ENCODE measurements at regions not wholly inside any gene's neighbourhood (a gene's known extent, or its start where the extent isn't known, plus 50 kb on each side); places are given as distances from the start of the nearest gene placed in this dataset.

DNA sequence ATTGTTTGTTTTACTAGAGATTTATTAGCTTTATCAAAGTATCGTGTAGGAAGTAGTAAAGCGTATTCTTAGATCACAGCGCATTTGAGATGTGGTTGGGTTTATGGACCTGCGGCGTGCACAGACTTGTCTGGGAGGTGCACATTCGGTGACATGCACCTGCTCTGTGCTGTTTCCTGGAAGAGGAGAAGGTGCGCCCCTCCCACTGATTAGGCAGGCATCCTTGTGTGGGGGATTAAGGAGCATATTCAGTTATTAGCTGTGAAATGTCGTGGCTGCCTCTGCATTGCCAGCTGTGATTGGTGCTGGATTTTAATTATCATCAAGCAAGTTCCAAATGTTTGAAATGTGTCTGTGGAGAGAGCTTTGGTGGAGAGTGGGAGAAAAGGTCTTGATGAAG is 903.8 kb upstream of the RBFOX1 start:
- BruUV-seq (replicated peaks) = no TSS peak
- DNase-seq = no peak
- no peaks in the 10 kb centered on the region for H3K27me3 ChIP-seq (ENCODE audit: control insufficient read depth, insufficient read depth, low read length)
- no peak for ATAC-seq (ENCODE audit: low read depth)
- no peak overlapping the region for H4K91ac ChIP-seq (ENCODE audit: insufficient read depth, low read depth, low read length)
- H3K14ac ChIP-seq (replicated peaks; ENCODE audit: low read depth, low read length) = no peak overlapping the region
- intact Hi-C loops (cut with micrococcal nuclease) = no loop called here
- H2BK15ac ChIP-seq (ENCODE audit: low read depth, low read length) = no peak overlapping the region
- no peak overlapping the region for H3K23ac ChIP-seq (ENCODE audit: low read depth, low read length)
- WGBS, 2 experiments (ENCODE audit: extremely low coverage in 2 of 2, insufficient read length in 1 of 2) = no CpG with 5 or more reads among the region's 8 CpGs
- TF ChIP-seq RFX5 (IDR thresholded peaks at IDR 0.05; ENCODE audit: low read depth, low read length) (no peak), MAFK (IDR thresholded peaks at IDR 0.05; ENCODE audit: low read depth, low read length) (no peak), MAZ (IDR thresholded peaks at IDR 0.05; ENCODE audit: borderline replicate concordance, low read depth, low read length) (no peak), CEBPB (IDR thresholded peaks at IDR 0.05; ENCODE audit: low read depth, low read length) (no peak), POLR2A (IDR thresholded peaks at IDR 0.05; ENCODE audit: low read depth, low read length) (no peak), RAD21 (IDR thresholded peaks at IDR 0.05; ENCODE audit: low read length) (no peak), BHLHE40 (IDR thresholded peaks at IDR 0.05; ENCODE audit: low read depth, low read length) (no peak), SMC3 (IDR thresholded peaks at IDR 0.05; ENCODE audit: low read depth, low read length) (no peak), MXI1 (IDR thresholded peaks at IDR 0.05; ENCODE audit: borderline replicate concordance, low read depth, low read length) (no peak), RCOR1 (IDR thresholded peaks at IDR 0.05; ENCODE audit: insufficient replicate concordance, low read length) (no peak), CHD1 (IDR thresholded peaks at IDR 0.05; ENCODE audit: low read depth, low read length) (no peak)
- TF ChIP-seq, protein P1, sequence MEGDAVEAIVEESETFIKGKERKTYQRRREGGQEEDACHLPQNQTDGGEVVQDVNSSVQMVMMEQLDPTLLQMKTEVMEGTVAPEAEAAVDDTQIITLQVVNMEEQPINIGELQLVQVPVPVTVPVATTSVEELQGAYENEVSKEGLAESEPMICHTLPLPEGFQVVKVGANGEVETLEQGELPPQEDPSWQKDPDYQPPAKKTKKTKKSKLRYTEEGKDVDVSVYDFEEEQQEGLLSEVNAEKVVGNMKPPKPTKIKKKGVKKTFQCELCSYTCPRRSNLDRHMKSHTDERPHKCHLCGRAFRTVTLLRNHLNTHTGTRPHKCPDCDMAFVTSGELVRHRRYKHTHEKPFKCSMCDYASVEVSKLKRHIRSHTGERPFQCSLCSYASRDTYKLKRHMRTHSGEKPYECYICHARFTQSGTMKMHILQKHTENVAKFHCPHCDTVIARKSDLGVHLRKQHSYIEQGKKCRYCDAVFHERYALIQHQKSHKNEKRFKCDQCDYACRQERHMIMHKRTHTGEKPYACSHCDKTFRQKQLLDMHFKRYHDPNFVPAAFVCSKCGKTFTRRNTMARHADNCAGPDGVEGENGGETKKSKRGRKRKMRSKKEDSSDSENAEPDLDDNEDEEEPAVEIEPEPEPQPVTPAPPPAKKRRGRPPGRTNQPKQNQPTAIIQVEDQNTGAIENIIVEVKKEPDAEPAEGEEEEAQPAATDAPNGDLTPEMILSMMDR (conservative IDR thresholded peaks at IDR 0.05; ENCODE audit: low read depth, low read length) = no peak
- TF ChIP-seq, protein P2, sequence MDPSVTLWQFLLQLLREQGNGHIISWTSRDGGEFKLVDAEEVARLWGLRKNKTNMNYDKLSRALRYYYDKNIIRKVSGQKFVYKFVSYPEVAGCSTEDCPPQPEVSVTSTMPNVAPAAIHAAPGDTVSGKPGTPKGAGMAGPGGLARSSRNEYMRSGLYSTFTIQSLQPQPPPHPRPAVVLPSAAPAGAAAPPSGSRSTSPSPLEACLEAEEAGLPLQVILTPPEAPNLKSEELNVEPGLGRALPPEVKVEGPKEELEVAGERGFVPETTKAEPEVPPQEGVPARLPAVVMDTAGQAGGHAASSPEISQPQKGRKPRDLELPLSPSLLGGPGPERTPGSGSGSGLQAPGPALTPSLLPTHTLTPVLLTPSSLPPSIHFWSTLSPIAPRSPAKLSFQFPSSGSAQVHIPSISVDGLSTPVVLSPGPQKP (IDR thresholded peaks at IDR 0.05; ENCODE audit: borderline replicate concordance, low read depth, low read length) = no peak
- TF ChIP-seq, protein P3, sequence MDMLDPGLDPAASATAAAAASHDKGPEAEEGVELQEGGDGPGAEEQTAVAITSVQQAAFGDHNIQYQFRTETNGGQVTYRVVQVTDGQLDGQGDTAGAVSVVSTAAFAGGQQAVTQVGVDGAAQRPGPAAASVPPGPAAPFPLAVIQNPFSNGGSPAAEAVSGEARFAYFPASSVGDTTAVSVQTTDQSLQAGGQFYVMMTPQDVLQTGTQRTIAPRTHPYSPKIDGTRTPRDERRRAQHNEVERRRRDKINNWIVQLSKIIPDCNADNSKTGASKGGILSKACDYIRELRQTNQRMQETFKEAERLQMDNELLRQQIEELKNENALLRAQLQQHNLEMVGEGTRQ (IDR thresholded peaks at IDR 0.05; ENCODE audit: low read depth, low read length) = no peak
- no peak overlapping the region for H3K27ac ChIP-seq (ENCODE audit: insufficient read depth, low read length)
- H3K56ac ChIP-seq (ENCODE audit: extremely low read depth, insufficient read depth, low read length) = no peak overlapping the region
- no peak overlapping the region for H3K4me3 ChIP-seq (ENCODE audit: insufficient read depth, low read depth, low read length)
- H4K8ac ChIP-seq (ENCODE audit: low read depth in 2 of 2, low read length in 2 of 2) = no peak overlapping the region
- H3K9me3 ChIP-seq (ENCODE audit: control insufficient read depth, insufficient read depth, low read length) = peaks cover 9% of the 10 kb centered on the region
- H3K4me2 ChIP-seq (ENCODE audit: low read depth, low read length) = no peak overlapping the region
- in situ Hi-C loops (cut with MboI; ENCODE audit: low sequenced_read_pairs) = no loop called here
- H2AFZ ChIP-seq (replicated peaks; ENCODE audit: low read length, poor library complexity) = no peak overlapping the region
- CTCF ChIA-PET = no interaction called here
- H2AK9ac ChIP-seq (replicated peaks; ENCODE audit: low read depth, low read length, poor library complexity) = no peak overlapping the region
- no peak overlapping the region for H2AK5ac ChIP-seq (ENCODE audit: low read depth, low read length)
- no peaks in the 10 kb centered on the region for H4K20me1 ChIP-seq (ENCODE audit: insufficient read depth, low read length)
- no peak overlapping the region for H2BK120ac ChIP-seq (ENCODE audit: low read depth, low read length)
- no peaks in the 10 kb centered on the region for H3K4me1 ChIP-seq (ENCODE audit: control insufficient read depth, insufficient read depth, low read length)
- H3K9me1 ChIP-seq (ENCODE audit: insufficient read depth, low read length) = no peaks in the 10 kb centered on the region
- H3K18ac ChIP-seq (ENCODE audit: low read depth, low read length) = no peak overlapping the region
- H3K79me1 ChIP-seq (ENCODE audit: low read depth in 1 of 2, low read length in 2 of 2) = no peaks in the 10 kb centered on the region
- no peak overlapping the region for H3K9ac ChIP-seq (ENCODE audit: low read depth, low read length)
- no peaks in the 10 kb centered on the region for H3K36me3 ChIP-seq (ENCODE audit: control insufficient read depth, insufficient read depth, low read length)
- dilution Hi-C loops (cut with HindIII; ENCODE audit: low sequenced_read_pairs, unreplicated experiment) = no loop called here
- H3K4ac ChIP-seq (ENCODE audit: low read depth, low read length) = no peak overlapping the region
- H4K5ac ChIP-seq (ENCODE audit: low read depth, low read length) = no peak overlapping the region
- H2BK20ac ChIP-seq (ENCODE audit: low read depth, low read length) = no peak overlapping the region
- POLR2A ChIA-PET (ENCODE audit: unreplicated experiment) = no interaction called here
- H2BK5ac ChIP-seq (ENCODE audit: low read depth, low read length, poor library complexity, severe bottlenecking) = no peak overlapping the region
